NCI-H2227 treated with DMSO at 0.1 percent for 48 hours (cell line): ENCODE measurements at regions not wholly inside any gene's neighbourhood (a gene's known extent, or its start where the extent isn't known, plus 50 kb on each side); places are given as distances from the start of the nearest gene placed in this dataset.

ENCODE experiments used
- DNase-seq: peaks from one replicate; lab custom pipeline; 2025; lab: John Stamatoyannopoulos, UW

- no peak for DNase-seq
Measured at GRCh38 chr21:43317959-43318358, 109.0 kb downstream of the SIK1 start.

GRCh38 chr21:43317254-43317748 lies 109.6 kb downstream of the SIK1 start:
- no peak for DNase-seq

GRCh38 chr21:43316156-43316845 lies 110.6 kb downstream of the SIK1 start:
- no peak for DNase-seq

GRCh38 chr21:43315244-43316137 lies 111.4 kb downstream of the SIK1 start:
- no peak for DNase-seq

GRCh38 chr21:43313939-43314405 lies 113.0 kb downstream of the SIK1 start:
- DNase-seq = no peak

- no peak for DNase-seq
Measured at GRCh38 chr21:43313221-43313938, 113.6 kb downstream of the SIK1 start.

- no peak for DNase-seq
Measured at GRCh38 chr21:43312751-43313169, 114.2 kb downstream of the SIK1 start.

- DNase-seq = no peak
Measured at GRCh38 chr21:43312011-43312410, 114.9 kb downstream of the SIK1 start.

- DNase-seq = no peak
Measured at GRCh38 chr21:43311301-43311817, 115.6 kb downstream of the SIK1 start.

GRCh38 chr21:43308815-43309283 lies 118.1 kb downstream of the SIK1 start:
- no peak for DNase-seq

GRCh38 chr21:43308101-43308814 lies 118.7 kb downstream of the SIK1 start:
- no peak for DNase-seq

- DNase-seq = no peak
Measured at GRCh38 chr21:43307677-43308070, 119.3 kb downstream of the SIK1 start.

- no peak for DNase-seq
Measured at GRCh38 chr21:43306911-43307676, 119.8 kb downstream of the SIK1 start.

GRCh38 chr21:43306391-43306790 lies 120.5 kb downstream of the SIK1 start:
- no peak for DNase-seq

GRCh38 chr21:43305811-43306311 lies 121.1 kb downstream of the SIK1 start:
- DNase-seq = no peak

GRCh38 chr21:43305336-43305665 lies 121.6 kb downstream of the SIK1 start:
- DNase-seq = no peak

GRCh38 chr21:43304621-43305335 lies 122.2 kb downstream of the SIK1 start:
- DNase-seq = no peak

GRCh38 chr21:43304206-43304605 lies 122.7 kb downstream of the SIK1 start:
- DNase-seq = no peak

- no peak for DNase-seq
Measured at GRCh38 chr21:43303275-43304178, 123.4 kb downstream of the SIK1 start.
